C4-2B (cell line): ENCODE measurements at regions not wholly inside any gene's neighbourhood (a gene's known extent, or its start where the extent isn't known, plus 50 kb on each side); places are given as distances from the start of the nearest gene placed in this dataset.

Source experiments
- H3K27ac ChIP-seq: fragments of 450-650 bp; 2 replicates; pipeline ENCODE4 v1.5.1; 2017
- CTCF ChIP-seq: fragments of 450-650 bp; conservative IDR thresholded peaks from 2 replicates; pipeline ENCODE4 v1.5.1; 2017; ENCODE audit warnings: mild to moderate bottlenecking
- ZFX ChIP-seq: fragments of 450-650 bp; IDR thresholded peaks from 2 replicates; pipeline ENCODE4 v1.6.1; 2017

- H3K27ac ChIP-seq, result no peak overlapping the region
- no peak for TF ChIP-seq ZFX
- no peak for TF ChIP-seq CTCF
Measured at GRCh38 chr12:87066326-87066725, 810.1 kb upstream of the MGAT4C start.

- H3K27ac ChIP-seq, result no peak overlapping the region
- TF ChIP-seq ZFX (no peak), CTCF (no peak)
Measured at GRCh38 chr12:87059231-87059630, 803.0 kb upstream of the MGAT4C start.

- no peak overlapping the region for H3K27ac ChIP-seq
- no peak for TF ChIP-seq ZFX
- no peak for TF ChIP-seq CTCF
Measured at GRCh38 chr12:87054226-87054625, 798.0 kb upstream of the MGAT4C start.

- TF ChIP-seq CTCF (no peak), ZFX (no peak)
Measured at GRCh38 chr12:87051621-87052020, 795.4 kb upstream of the MGAT4C start.

GRCh38 chr12:87047691-87048090 lies 791.5 kb upstream of the MGAT4C start:
- TF ChIP-seq ZFX, result no peak
- no peak for TF ChIP-seq CTCF
- no peak overlapping the region for H3K27ac ChIP-seq

More at GRCh38 chr12:87051621-87052020, 795.4 kb upstream of the MGAT4C start:
- H3K27ac ChIP-seq, result no peak overlapping the region

GRCh38 chr12:87039536-87039935 lies 783.3 kb upstream of the MGAT4C start:
- TF ChIP-seq ZFX (no peak), CTCF (no peak)
- no peak overlapping the region for H3K27ac ChIP-seq

- no peak for TF ChIP-seq CTCF
- TF ChIP-seq ZFX, result no peak
- no peak overlapping the region for H3K27ac ChIP-seq
Measured at GRCh38 chr12:87038098-87038497, 781.9 kb upstream of the MGAT4C start.
